HepG2 (cell line): ENCODE measurements at regions not wholly inside any gene's neighbourhood (a gene's known extent, or its start where the extent isn't known, plus 50 kb on each side); places are given as distances from the start of the nearest gene placed in this dataset.

ENCODE experiments used
- ATAC-seq: fragments of 200-7000 bp; cut with Tn5 transposase; 3 replicates; pipeline ENCODE4 v1.9.1; 2020; ENCODE audit warnings: mild to moderate bottlenecking, moderate library complexity
- BruUV-seq: library from RNA; stranded (reverse); fragments of 400-500 nt; replicated peaks from 2 replicates; lab custom pipeline; 2021; lab: Mats Ljungman, UMichigan
- CTCF ChIA-PET: fragments of 300-600 bp; formaldehyde crosslinking; extraction: SDS; loops from one replicate; lab custom pipeline; 2021; ENCODE audit warnings: low total read pairs, inconsistent platforms, low intra/inter-chr PET ratio; lab: Yijun Ruan, JAX
- POLR2A ChIA-PET: fragments of 350-600 bp; sonication (Branson Sonifier 250); formaldehyde crosslinking; loops from one replicate; lab custom pipeline; 2020; ENCODE audit warnings: antibody characterized with exemption, inconsistent platforms; lab: Yijun Ruan, JAX
- DNase-seq: peaks from one replicate; pipeline ENCODE4 v3.0.0-alpha.2; 2015; ENCODE audit warnings: low spot score
- FAIRE-seq: peaks from 3 replicates; lab custom pipeline; 2011; peaks lifted over from hg19 to GRCh38; lab: Jason Lieb, UNC
- H2AFZ ChIP-seq: one replicate; pipeline ENCODE4 v1.6.1; 2011; ENCODE audit warnings: low read length, inconsistent platforms
- H3K27ac ChIP-seq: fragments of 300-600 bp; 3 replicates; pipeline ENCODE4 v1.8.0; 2011; ENCODE audit warnings: mixed run types, mild to moderate bottlenecking, mixed read lengths, low read length, inconsistent platforms; ENCODE audit not compliant: insufficient read depth; ENCODE audit errors: extremely low read length
- H3K27me3 ChIP-seq, 2 experiments: fragments of 200-600 bp in 1 of 2; 2 replicates in 1 of 2; 3 replicates in 1 of 2; pipeline versions ENCODE4 v1.6.0 to v1.8.0; 2011; ENCODE audit warnings: low read length in 2 of 2, mild to moderate bottlenecking in 2 of 2, moderate library complexity in 2 of 2, inconsistent platforms in 1 of 2; ENCODE audit not compliant: insufficient read depth in 2 of 2, control insufficient read depth in 1 of 2
- H3K36me3 ChIP-seq, 2 experiments: fragments of 200-600 bp in 1 of 2; replicated peaks in 1 of 2; 2 replicates in 1 of 2; 3 replicates in 1 of 2; pipeline versions ENCODE4 v1.5.1 to v1.8.0; 2011; ENCODE audit warnings: low read length in 2 of 2, inconsistent platforms in 1 of 2; ENCODE audit not compliant: insufficient read depth in 2 of 2, control insufficient read depth in 1 of 2
- H3K4me1 ChIP-seq: 2 replicates; pipeline ENCODE4 v1.5.1; 2012; ENCODE audit warnings: low read length, inconsistent platforms; ENCODE audit not compliant: insufficient read depth
- H3K4me2 ChIP-seq: 2 replicates; pipeline ENCODE4 v1.6.0; 2011; ENCODE audit warnings: low read depth, low read length, inconsistent platforms
- H3K4me3 ChIP-seq, 3 experiments: fragments of 200-600 bp in 1 of 3; sonication (generic), shearing (Covaris generic) in 1 of 3; replicated peaks in 1 of 3; 2 replicates each; pipeline ENCODE4 v1.5.1; 2011 to 2016; ENCODE audit warnings: low read length in 3 of 3, inconsistent platforms in 2 of 3, low read depth in 2 of 3, mild to moderate bottlenecking in 2 of 3, control low read depth in 1 of 3, mixed read lengths in 1 of 3; ENCODE audit not compliant: insufficient read depth in 1 of 3
- H3K79me2 ChIP-seq: one replicate; pipeline ENCODE4 v1.6.1; 2011; ENCODE audit warnings: low read length, inconsistent platforms; ENCODE audit not compliant: insufficient read depth
- H3K9ac ChIP-seq: 2 replicates; pipeline ENCODE4 v1.6.0; 2011; ENCODE audit warnings: mild to moderate bottlenecking, low read depth, low read length, inconsistent platforms; ENCODE audit not compliant: insufficient read depth
- H3K9me3 ChIP-seq: 2 replicates; pipeline ENCODE4 v1.5.1; 2012; ENCODE audit warnings: mild to moderate bottlenecking, low read length
- H4K20me1 ChIP-seq: 2 replicates; pipeline ENCODE4 v1.6.0; 2011; ENCODE audit warnings: inconsistent platforms, mild to moderate bottlenecking, low read length, moderate library complexity; ENCODE audit not compliant: insufficient read depth
- ATF5 ChIP-seq: sonication (generic); formaldehyde crosslinking; IDR thresholded peaks from 2 replicates; pipeline ENCODE4 v1.4.0; 2020; ENCODE audit warnings: mild to moderate bottlenecking, low read depth, missing genetic modification reagents
- CBX2 ChIP-seq, 2 experiments: fragments of 200-600 bp in 1 of 2; sonication (generic); formaldehyde crosslinking in 1 of 2; IDR thresholded peaks; 2 replicates each; pipeline versions ENCODE4 v1.7.0 to v1.8.1; 2018 to 2022; ENCODE audit warnings: low read depth in 2 of 2, low read length in 1 of 2, mild to moderate bottlenecking in 1 of 2, missing genetic modification reagents in 1 of 2
- HMG20B ChIP-seq: conservative IDR thresholded peaks from 2 replicates; pipeline ENCODE4 v1.6.1; 2016; ENCODE audit warnings: missing genetic modification reagents, missing compliant biosample characterization
- MTF2 ChIP-seq: sonication (generic); formaldehyde crosslinking; IDR thresholded peaks from 2 replicates; pipeline ENCODE4 v1.5.0; 2020; ENCODE audit warnings: missing genetic modification reagents, borderline replicate concordance
- MYNN ChIP-seq: sonication (generic); formaldehyde crosslinking; IDR thresholded peaks from 2 replicates; pipeline ENCODE4 v1.4.0; 2020; ENCODE audit warnings: mild to moderate bottlenecking, low read depth, missing genetic modification reagents
- PHF8 ChIP-seq: sonication (generic); formaldehyde crosslinking; IDR thresholded peaks from 2 replicates; pipeline ENCODE4 v1.5.0; 2020; ENCODE audit warnings: missing genetic modification reagents
- SETDB1 ChIP-seq: sonication (generic); formaldehyde crosslinking; IDR thresholded peaks from 2 replicates; pipeline ENCODE4 v1.5.1; 2020; ENCODE audit warnings: missing genetic modification reagents, mild to moderate bottlenecking, borderline replicate concordance
- THAP11 ChIP-seq: IDR thresholded peaks from 2 replicates; pipeline ENCODE4 v1.6.1; 2016; ENCODE audit warnings: missing biosample characterization, missing genetic modification reagents
- ZNF160 ChIP-seq: sonication (generic); formaldehyde crosslinking; IDR thresholded peaks from 2 replicates; pipeline ENCODE4 v1.8.0; 2022; ENCODE audit warnings: mild to moderate bottlenecking, inconsistent platforms, missing genetic modification reagents
- ZNF20 ChIP-seq: sonication (generic); formaldehyde crosslinking; IDR thresholded peaks from 2 replicates; pipeline ENCODE4 v1.4.0; 2020; ENCODE audit warnings: mild to moderate bottlenecking, moderate library complexity, missing genetic modification reagents
- ZNF232 ChIP-seq: sonication (generic); formaldehyde crosslinking; IDR thresholded peaks from 2 replicates; pipeline ENCODE4 v1.4.0; 2020; ENCODE audit warnings: missing genetic modification reagents, borderline replicate concordance
- ZNF451 ChIP-seq: sonication (generic); formaldehyde crosslinking; IDR thresholded peaks from 2 replicates; pipeline ENCODE4 v1.5.0; 2020; ENCODE audit warnings: mild to moderate bottlenecking, missing genetic modification reagents
- ZNF652 ChIP-seq: IDR thresholded peaks from 2 replicates; pipeline ENCODE4 v1.6.1; 2016; ENCODE audit warnings: low read depth, borderline replicate concordance
- ZNF670 ChIP-seq: sonication (generic); formaldehyde crosslinking; IDR thresholded peaks from 2 replicates; pipeline ENCODE4 v1.8.0; 2022; ENCODE audit warnings: mild to moderate bottlenecking, missing genetic modification reagents, borderline replicate concordance
- WGBS: methylation state at CpG from one replicate; pipeline ENCODE4 v1.1.6; 2017; ENCODE audit warnings: low lambda C conversion rate; 5-methylcytosine and 5-hydroxymethylcytosine counted together
- in situ Hi-C: cut with HindIII; loops from 2 replicates; pipeline ENCODE4 v1.10.0; 2017; ENCODE audit warnings: low pct_unique_long_range_greater_than_20kb; ENCODE audit not compliant: extremely low pct_ligation_motif_present
- intact Hi-C: fragments of 100-400 bp; cut with micrococcal nuclease; formaldehyde crosslinking; loops from one replicate; pipeline ENCODE4 v1.10.0; 2022; ENCODE audit not compliant: unreplicated experiment
- TF ChIP-seq, protein P1 (sequence below): sonication (generic); formaldehyde crosslinking; IDR thresholded peaks from 2 replicates; pipeline ENCODE4 v1.5.0; 2020; ENCODE audit warnings: missing genetic modification reagents, mild to moderate bottlenecking, borderline replicate concordance
- TF ChIP-seq, protein P2 (sequence below): sonication (generic); formaldehyde crosslinking; IDR thresholded peaks from 2 replicates; pipeline ENCODE4 v1.5.1; 2020; ENCODE audit warnings: mild to moderate bottlenecking, missing genetic modification reagents, borderline replicate concordance
- TF ChIP-seq, protein P3 (sequence below): IDR thresholded peaks from 2 replicates; pipeline ENCODE4 v1.6.1; 2016; ENCODE audit warnings: low read depth
- TF ChIP-seq, protein P4 (sequence below): sonication (generic); formaldehyde crosslinking; IDR thresholded peaks from 2 replicates; pipeline ENCODE4 v1.4.0; 2020; ENCODE audit warnings: mild to moderate bottlenecking, missing genetic modification reagents

GRCh38 chr13:83498481-83499190 is 383.6 kb downstream of the SLITRK1 start:
- ChIA-PET POLR2A (no interaction called here), CTCF (no interaction called here)
- Histone ChIP-seq H3K36me3 (no peaks in the 10 kb centered on the region), H3K9ac (no peak overlapping the region), H2AFZ (no peak overlapping the region), H4K20me1 (no peaks in the 10 kb centered on the region), H3K27me3 (no peaks in the 10 kb centered on the region), H3K9me3 (peaks cover 7% of the 10 kb centered on the region; the same call in 1 of the 2 replicates), H3K4me3 (no peak overlapping the region), H3K4me2 (no peak overlapping the region), H3K4me1 (no peaks in the 10 kb centered on the region), H3K27ac (no peak overlapping the region), H3K79me2 (no peaks in the 10 kb centered on the region)
- WGBS = 1% methylated on average over 2 of the region's 2 CpGs
- in situ Hi-C loops = no loop called here
- DNase-seq (no peak), FAIRE-seq (no peak), ATAC-seq (no peak)
- intact Hi-C loops = no loop called here
- BruUV-seq = no TSS peak
- TF ChIP-seq THAP11 (CRISPR knock-in tag) (no peak), CBX2 (IDR thresholded peaks at IDR 0.05; ENCODE audit: low read depth, low read length) (no peak), CBX2 (CRISPR knock-in tag; IDR thresholded peaks at IDR 0.05; ENCODE audit: low read depth) (no peak), ZNF232 (no peak), ZNF670 (CRISPR knock-in tag) (no peak), SETDB1 (CRISPR knock-in tag) (no peak), HMG20B (CRISPR knock-in tag) (no peak), PHF8 (CRISPR knock-in tag) (no peak), ZNF20 (CRISPR knock-in tag) (no peak), ZNF451 (CRISPR knock-in tag) (no peak), ZNF160 (CRISPR knock-in tag) (no peak), MYNN (no peak), MTF2 (CRISPR knock-in tag) (no peak), ZNF652 (CRISPR knock-in tag) (no peak), ATF5 (CRISPR knock-in tag) (no peak)
- TF ChIP-seq, protein P1, sequence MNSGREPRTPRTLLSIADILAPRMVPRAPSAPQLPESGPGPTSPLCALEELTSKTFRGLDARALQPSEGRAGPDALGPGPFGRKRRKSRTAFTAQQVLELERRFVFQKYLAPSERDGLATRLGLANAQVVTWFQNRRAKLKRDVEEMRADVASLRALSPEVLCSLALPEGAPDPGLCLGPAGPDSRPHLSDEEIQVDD = no peak
- TF ChIP-seq, protein P2, sequence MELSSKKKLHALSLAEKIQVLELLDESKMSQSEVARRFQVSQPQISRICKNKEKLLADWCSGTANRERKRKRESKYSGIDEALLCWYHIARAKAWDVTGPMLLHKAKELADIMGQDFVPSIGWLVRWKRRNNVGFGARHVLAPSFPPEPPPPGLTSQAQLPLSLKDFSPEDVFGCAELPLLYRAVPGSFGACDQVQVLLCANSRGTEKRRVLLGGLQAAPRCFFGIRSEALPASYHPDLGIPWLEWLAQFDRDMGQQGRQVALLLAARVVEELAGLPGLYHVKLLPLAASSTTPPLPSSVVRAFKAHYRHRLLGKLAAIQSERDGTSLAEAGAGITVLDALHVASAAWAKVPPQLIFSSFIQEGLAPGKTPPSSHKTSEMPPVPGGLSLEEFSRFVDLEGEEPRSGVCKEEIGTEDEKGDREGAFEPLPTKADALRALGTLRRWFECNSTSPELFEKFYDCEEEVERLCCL (CRISPR knock-in tag) = no peak
- TF ChIP-seq, protein P3, sequence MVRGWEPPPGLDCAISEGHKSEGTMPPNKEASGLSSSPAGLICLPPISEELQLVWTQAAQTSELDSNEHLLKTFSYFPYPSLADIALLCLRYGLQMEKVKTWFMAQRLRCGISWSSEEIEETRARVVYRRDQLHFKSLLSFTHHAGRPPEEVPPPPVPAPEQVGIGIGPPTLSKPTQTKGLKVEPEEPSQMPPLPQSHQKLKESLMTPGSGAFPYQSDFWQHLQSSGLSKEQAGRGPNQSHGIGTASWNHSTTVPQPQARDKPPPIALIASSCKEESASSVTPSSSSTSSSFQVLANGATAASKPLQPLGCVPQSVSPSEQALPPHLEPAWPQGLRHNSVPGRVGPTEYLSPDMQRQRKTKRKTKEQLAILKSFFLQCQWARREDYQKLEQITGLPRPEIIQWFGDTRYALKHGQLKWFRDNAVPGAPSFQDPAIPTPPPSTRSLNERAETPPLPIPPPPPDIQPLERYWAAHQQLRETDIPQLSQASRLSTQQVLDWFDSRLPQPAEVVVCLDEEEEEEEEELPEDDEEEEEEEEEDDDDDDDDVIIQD = no peak
- TF ChIP-seq, protein P4, sequence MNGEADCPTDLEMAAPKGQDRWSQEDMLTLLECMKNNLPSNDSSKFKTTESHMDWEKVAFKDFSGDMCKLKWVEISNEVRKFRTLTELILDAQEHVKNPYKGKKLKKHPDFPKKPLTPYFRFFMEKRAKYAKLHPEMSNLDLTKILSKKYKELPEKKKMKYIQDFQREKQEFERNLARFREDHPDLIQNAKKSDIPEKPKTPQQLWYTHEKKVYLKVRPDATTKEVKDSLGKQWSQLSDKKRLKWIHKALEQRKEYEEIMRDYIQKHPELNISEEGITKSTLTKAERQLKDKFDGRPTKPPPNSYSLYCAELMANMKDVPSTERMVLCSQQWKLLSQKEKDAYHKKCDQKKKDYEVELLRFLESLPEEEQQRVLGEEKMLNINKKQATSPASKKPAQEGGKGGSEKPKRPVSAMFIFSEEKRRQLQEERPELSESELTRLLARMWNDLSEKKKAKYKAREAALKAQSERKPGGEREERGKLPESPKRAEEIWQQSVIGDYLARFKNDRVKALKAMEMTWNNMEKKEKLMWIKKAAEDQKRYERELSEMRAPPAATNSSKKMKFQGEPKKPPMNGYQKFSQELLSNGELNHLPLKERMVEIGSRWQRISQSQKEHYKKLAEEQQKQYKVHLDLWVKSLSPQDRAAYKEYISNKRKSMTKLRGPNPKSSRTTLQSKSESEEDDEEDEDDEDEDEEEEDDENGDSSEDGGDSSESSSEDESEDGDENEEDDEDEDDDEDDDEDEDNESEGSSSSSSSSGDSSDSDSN (CRISPR knock-in tag) = no peak
